GM19023 (cell line): ENCODE measurements at regions not wholly inside any gene's neighbourhood (a gene's known extent, or its start where the extent isn't known, plus 50 kb on each side); places are given as distances from the start of the nearest gene placed in this dataset.
"Not testable (repeated sequence)": the region's sequence is repeated elsewhere in the genome, so short reads cannot be mapped to it uniquely, and the experiment has no call there.

Experiments used
- ATAC-seq: cut with Tn5 transposase; IDR thresholded peaks from one replicate; pipeline ENCODE4 v1.9.1; 2021; ENCODE audit warnings: mild to moderate bottlenecking, moderate library complexity; ENCODE audit not compliant: unreplicated experiment

- ATAC-seq: no peak
These were observed 1673.5 kb upstream of the CELF4 start for GRCh38 chr18:39238981-39239660.

GRCh38 chr18:39235118-39235719 is 1669.6 kb upstream of the CELF4 start:
- ATAC-seq: no peak

GRCh38 chr18:39232937-39233336 is 1667.3 kb upstream of the CELF4 start:
- no peak for ATAC-seq

- ATAC-seq: no peak
These were observed 1666.9 kb upstream of the CELF4 start for GRCh38 chr18:39232490-39232889.

- ATAC-seq: no peak
These were observed 1664.6 kb upstream of the CELF4 start for GRCh38 chr18:39230086-39230803.

- not testable (repeated sequence) for ATAC-seq
These were observed 1662.2 kb upstream of the CELF4 start for GRCh38 chr18:39227769-39228168.

GRCh38 chr18:39225373-39225772 is 1659.8 kb upstream of the CELF4 start:
- no peak for ATAC-seq

GRCh38 chr18:39223283-39223682 is 1657.7 kb upstream of the CELF4 start:
- no peak for ATAC-seq

GRCh38 chr18:39215920-39216319 is 1650.3 kb upstream of the CELF4 start:
- ATAC-seq: no peak

GRCh38 chr18:39211461-39211860 is 1645.9 kb upstream of the CELF4 start:
- no peak for ATAC-seq

- ATAC-seq: no peak
These were observed 1643.6 kb upstream of the CELF4 start for GRCh38 chr18:39209173-39209572.

- ATAC-seq: no peak
These were observed 1643.1 kb upstream of the CELF4 start for GRCh38 chr18:39208729-39209128.

GRCh38 chr18:39208190-39208589 is 1642.6 kb upstream of the CELF4 start:
- no peak for ATAC-seq

- ATAC-seq: not testable (repeated sequence)
These were observed 1641.0 kb upstream of the CELF4 start for GRCh38 chr18:39206398-39207103.

- ATAC-seq: no peak
These were observed 1640.1 kb upstream of the CELF4 start for GRCh38 chr18:39205565-39206195.

- no peak for ATAC-seq
These were observed 1634.6 kb upstream of the CELF4 start for GRCh38 chr18:39200153-39200552.

- ATAC-seq: no peak
These were observed 1633.7 kb upstream of the CELF4 start for GRCh38 chr18:39199231-39199855.

GRCh38 chr18:39198376-39198775 is 1632.8 kb upstream of the CELF4 start:
- ATAC-seq: no peak

- no peak for ATAC-seq
These were observed 1626.3 kb upstream of the CELF4 start for GRCh38 chr18:39191931-39192330.

- no peak for ATAC-seq
These were observed 1625.5 kb upstream of the CELF4 start for GRCh38 chr18:39191058-39191457.

- ATAC-seq: no peak
These were observed 1624.9 kb upstream of the CELF4 start for GRCh38 chr18:39190508-39190907.
